Endothelial cell (in vitro differentiated cells): ENCODE measurements at regions not wholly inside any gene's neighbourhood (a gene's known extent, or its start where the extent isn't known, plus 50 kb on each side); places are given as distances from the start of the nearest gene placed in this dataset.

Experiments
- DNase-seq: peaks from one replicate; pipeline ENCODE4 v3.0.0; 2021; ENCODE audit warnings: low spot score
- H3K27ac Mint-ChIP-seq: one replicate; pipeline ENCODE4 v1.8.0; 2021; ENCODE audit warnings: mixed read lengths, inconsistent platforms; ENCODE audit not compliant: unreplicated experiment
- H3K27me3 Mint-ChIP-seq: one replicate; pipeline ENCODE4 v1.8.0; 2021; ENCODE audit warnings: mild to moderate bottlenecking, moderate library complexity, mixed read lengths, inconsistent platforms; ENCODE audit not compliant: unreplicated experiment
- H3K36me3 Mint-ChIP-seq: one replicate; pipeline ENCODE4 v1.8.0; 2021; ENCODE audit warnings: mild to moderate bottlenecking, low read depth, mixed read lengths, inconsistent platforms; ENCODE audit not compliant: unreplicated experiment
- H3K4me1 Mint-ChIP-seq: one replicate; pipeline ENCODE4 v1.8.0; 2021; ENCODE audit warnings: mild to moderate bottlenecking, mixed read lengths, inconsistent platforms; ENCODE audit not compliant: unreplicated experiment
- H3K4me3 Mint-ChIP-seq: one replicate; pipeline ENCODE4 v1.8.0; 2021; ENCODE audit warnings: mild to moderate bottlenecking, mixed read lengths, inconsistent platforms; ENCODE audit not compliant: unreplicated experiment
- H3K9me3 Mint-ChIP-seq: one replicate; pipeline ENCODE4 v1.8.0; 2021; ENCODE audit warnings: mixed read lengths, inconsistent platforms; ENCODE audit not compliant: unreplicated experiment
- TF ChIP-seq, protein P1 (sequence below): fragments of 200-600 bp; sonication (generic); IDR thresholded peaks from one replicate; pipeline ENCODE4 v1.5.0; 2021; ENCODE audit warnings: antibody characterized with exemption; ENCODE audit not compliant: unreplicated experiment

DNA sequence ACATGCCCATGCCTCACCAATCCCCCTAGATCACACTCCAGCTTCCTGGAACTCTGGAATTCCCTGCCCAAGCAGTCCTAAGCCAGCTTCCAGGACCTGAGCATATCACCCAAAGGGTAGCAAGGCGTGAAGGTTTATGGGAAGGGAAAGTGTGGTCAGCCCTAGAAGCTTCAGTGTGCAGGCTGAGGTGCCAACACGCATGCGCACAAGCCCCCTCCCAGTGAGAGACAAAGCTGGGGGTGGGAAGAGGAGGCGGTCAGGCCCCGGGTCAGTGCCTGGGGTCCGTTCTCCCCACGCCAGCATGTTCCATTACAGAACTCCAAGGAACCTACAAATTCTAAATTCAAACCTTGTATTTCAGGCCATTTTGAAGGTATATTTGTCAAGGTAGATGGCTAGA, 103.6 kb upstream of the C7orf33 start:
- DNase-seq, result no peak
- H3K4me1 Mint-ChIP-seq, result no peaks in the 10 kb centered on the region
- no peaks in the 10 kb centered on the region for H3K9me3 Mint-ChIP-seq
- no peak overlapping the region for H3K27ac Mint-ChIP-seq
- H3K36me3 Mint-ChIP-seq, result no peaks in the 10 kb centered on the region
- no peak overlapping the region for H3K4me3 Mint-ChIP-seq
- TF ChIP-seq, protein P1, sequence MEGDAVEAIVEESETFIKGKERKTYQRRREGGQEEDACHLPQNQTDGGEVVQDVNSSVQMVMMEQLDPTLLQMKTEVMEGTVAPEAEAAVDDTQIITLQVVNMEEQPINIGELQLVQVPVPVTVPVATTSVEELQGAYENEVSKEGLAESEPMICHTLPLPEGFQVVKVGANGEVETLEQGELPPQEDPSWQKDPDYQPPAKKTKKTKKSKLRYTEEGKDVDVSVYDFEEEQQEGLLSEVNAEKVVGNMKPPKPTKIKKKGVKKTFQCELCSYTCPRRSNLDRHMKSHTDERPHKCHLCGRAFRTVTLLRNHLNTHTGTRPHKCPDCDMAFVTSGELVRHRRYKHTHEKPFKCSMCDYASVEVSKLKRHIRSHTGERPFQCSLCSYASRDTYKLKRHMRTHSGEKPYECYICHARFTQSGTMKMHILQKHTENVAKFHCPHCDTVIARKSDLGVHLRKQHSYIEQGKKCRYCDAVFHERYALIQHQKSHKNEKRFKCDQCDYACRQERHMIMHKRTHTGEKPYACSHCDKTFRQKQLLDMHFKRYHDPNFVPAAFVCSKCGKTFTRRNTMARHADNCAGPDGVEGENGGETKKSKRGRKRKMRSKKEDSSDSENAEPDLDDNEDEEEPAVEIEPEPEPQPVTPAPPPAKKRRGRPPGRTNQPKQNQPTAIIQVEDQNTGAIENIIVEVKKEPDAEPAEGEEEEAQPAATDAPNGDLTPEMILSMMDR, result no peak
- no peaks in the 10 kb centered on the region for H3K27me3 Mint-ChIP-seq

DNA sequence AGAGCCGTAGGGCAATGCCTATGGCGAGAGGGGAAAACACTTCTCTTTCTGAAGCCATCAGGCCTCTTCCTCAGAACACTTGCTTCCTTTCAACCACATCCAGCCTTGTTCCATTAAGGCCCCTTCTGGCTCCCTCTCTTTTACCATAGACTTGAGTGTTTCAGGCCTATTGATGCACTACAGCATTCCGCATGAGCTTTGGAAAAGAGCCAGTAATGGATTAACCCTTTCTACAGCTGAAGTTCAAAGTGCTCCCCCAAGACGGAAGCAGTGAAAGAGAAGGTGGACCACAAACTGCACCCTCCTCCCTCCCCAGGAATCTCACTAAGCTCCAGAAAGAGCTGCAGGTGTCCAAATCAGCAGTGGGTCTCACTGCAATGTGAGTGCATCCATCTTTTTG, 102.7 kb upstream of the C7orf33 start:
- no peaks in the 10 kb centered on the region for H3K27me3 Mint-ChIP-seq
- DNase-seq, result no peak
- H3K4me1 Mint-ChIP-seq, result no peaks in the 10 kb centered on the region
- no peak overlapping the region for H3K4me3 Mint-ChIP-seq
- H3K27ac Mint-ChIP-seq, result no peak overlapping the region
- H3K36me3 Mint-ChIP-seq, result no peaks in the 10 kb centered on the region
- H3K9me3 Mint-ChIP-seq, result no peaks in the 10 kb centered on the region
- TF ChIP-seq, protein P1, result no peak

DNA sequence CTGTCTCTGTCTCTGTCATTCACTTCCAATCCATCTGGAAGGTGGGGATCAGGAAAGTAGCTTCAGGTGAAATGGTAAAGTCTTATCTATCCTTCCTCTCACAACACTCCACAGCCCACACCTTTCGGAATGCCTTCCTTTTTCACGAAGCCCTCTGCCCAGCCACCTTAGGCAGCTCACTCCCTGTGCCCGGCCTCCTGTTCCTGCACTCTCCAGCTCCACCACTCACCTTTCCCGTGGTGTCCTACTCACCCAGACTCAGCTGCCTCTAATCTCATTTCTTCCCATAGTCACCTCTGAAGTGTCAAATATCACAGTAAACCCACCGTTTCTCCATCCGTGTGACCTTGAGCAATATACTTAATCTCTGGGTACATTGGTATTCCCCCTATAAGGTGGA, 100.9 kb upstream of the C7orf33 start:
- Mint-ChIP-seq H3K9me3 (no peaks in the 10 kb centered on the region), H3K4me3 (no peak overlapping the region), H3K4me1 (no peaks in the 10 kb centered on the region), H3K27ac (no peak overlapping the region), H3K36me3 (no peaks in the 10 kb centered on the region), H3K27me3 (no peaks in the 10 kb centered on the region)
- DNase-seq, result no peak
- TF ChIP-seq, protein P1, result no peak

DNA sequence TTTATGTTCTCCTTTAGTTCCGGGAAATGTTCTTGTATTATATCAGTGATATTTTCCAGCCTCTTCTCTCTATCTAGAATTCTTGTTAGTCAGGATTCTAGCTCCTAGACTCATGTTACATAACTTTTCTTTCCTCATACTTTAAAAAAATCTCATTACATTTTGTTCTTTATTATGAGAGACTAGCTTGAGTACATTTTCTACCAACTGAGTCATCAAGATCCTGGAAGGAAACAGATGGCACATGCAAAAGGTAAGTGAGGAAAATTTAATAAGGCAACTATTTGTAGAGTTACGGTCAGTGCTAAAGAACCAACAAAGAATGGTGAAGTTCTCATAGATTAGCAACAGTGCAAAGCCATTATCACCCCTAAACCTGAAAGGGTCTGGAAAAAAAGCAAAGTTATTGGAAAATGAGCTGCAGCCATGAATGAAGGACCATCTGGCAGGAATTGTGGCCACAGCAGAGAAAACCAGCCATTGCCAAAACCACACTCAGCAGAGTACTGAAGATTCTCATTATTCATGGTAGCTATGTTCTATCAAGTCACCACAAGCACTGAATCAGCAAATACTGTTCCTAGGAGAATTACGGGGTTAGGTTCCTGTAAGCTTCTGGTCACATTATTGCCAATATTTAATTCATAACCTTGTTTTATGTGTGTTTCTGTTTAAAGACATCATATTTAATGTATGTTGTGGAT, 98.3 kb upstream of the C7orf33 start:
- TF ChIP-seq, protein P1, result no peak
- Mint-ChIP-seq H3K9me3 (no peaks in the 10 kb centered on the region), H3K4me3 (no peak overlapping the region), H3K27me3 (peaks cover 3% of the 10 kb centered on the region), H3K4me1 (no peaks in the 10 kb centered on the region), H3K27ac (no peak overlapping the region), H3K36me3 (no peaks in the 10 kb centered on the region)
- no peak for DNase-seq

DNA sequence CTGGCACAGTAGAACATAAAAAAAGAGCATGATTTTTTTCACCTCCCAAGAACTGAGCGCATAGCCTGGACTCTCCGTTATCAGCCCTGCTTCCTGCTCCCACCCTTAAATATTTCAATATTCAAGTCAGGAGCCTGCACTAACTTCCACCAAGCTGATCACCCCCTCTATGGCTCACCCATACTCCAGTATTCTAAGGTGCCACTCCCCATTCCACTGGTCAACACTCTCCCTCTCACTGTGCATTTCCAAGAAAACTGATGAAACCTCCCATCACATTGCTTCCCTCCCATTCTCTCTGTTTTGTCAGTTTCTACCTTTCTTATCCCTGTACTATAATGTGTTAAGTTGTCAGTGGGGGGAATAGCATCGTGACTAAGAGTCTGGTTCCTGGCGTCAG, 95.0 kb upstream of the C7orf33 start:
- H3K4me1 Mint-ChIP-seq, result no peaks in the 10 kb centered on the region
- DNase-seq, result no peak
- TF ChIP-seq, protein P1, result no peak
- H3K27me3 Mint-ChIP-seq, result peaks cover 3% of the 10 kb centered on the region
- no peaks in the 10 kb centered on the region for H3K36me3 Mint-ChIP-seq
- H3K4me3 Mint-ChIP-seq, result no peak overlapping the region
- H3K27ac Mint-ChIP-seq, result no peak overlapping the region
- no peaks in the 10 kb centered on the region for H3K9me3 Mint-ChIP-seq
